Esophagus squamous epithelium (tissue), 4 donors: ENCODE measurements at regions not wholly inside any gene's neighbourhood (a gene's known extent, or its start where the extent isn't known, plus 50 kb on each side); places are given as distances from the start of the nearest gene placed in this dataset.

Experiments
- POLR2A ChIP-seq, 4 donors: fragments of 450-650 bp; IDR thresholded peaks; one replicate each; pipeline ENCODE4 v1.6.1; 2017; ENCODE audit warnings: antibody characterized with exemption in 4 of 4, mild to moderate bottlenecking in 4 of 4, moderate library complexity in 3 of 4
- TF ChIP-seq, protein P1 (sequence below), 6 experiments: fragments of 450-650 bp in 4 of 6; fragments of 200-600 bp in 2 of 6; sonication (generic) in 2 of 6; IDR thresholded peaks; one replicate each; pipeline ENCODE4 v1.5.1; 2016 to 2019; ENCODE audit warnings: antibody characterized with exemption in 6 of 6, mild to moderate bottlenecking in 4 of 6, moderate library complexity in 4 of 6

GRCh38 chr13:21966014-21966413 lies 295.1 kb downstream of the FGF9 start:
- TF ChIP-seq, protein P1, sequence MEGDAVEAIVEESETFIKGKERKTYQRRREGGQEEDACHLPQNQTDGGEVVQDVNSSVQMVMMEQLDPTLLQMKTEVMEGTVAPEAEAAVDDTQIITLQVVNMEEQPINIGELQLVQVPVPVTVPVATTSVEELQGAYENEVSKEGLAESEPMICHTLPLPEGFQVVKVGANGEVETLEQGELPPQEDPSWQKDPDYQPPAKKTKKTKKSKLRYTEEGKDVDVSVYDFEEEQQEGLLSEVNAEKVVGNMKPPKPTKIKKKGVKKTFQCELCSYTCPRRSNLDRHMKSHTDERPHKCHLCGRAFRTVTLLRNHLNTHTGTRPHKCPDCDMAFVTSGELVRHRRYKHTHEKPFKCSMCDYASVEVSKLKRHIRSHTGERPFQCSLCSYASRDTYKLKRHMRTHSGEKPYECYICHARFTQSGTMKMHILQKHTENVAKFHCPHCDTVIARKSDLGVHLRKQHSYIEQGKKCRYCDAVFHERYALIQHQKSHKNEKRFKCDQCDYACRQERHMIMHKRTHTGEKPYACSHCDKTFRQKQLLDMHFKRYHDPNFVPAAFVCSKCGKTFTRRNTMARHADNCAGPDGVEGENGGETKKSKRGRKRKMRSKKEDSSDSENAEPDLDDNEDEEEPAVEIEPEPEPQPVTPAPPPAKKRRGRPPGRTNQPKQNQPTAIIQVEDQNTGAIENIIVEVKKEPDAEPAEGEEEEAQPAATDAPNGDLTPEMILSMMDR (IDR thresholded peaks at IDR 0.05) = no peak
- no peak for TF ChIP-seq POLR2A (IDR thresholded peaks at IDR 0.05)
